HepG2 (cell line): ENCODE measurements at regions not wholly inside any gene's neighbourhood (a gene's known extent, or its start where the extent isn't known, plus 50 kb on each side); places are given as distances from the start of the nearest gene placed in this dataset.

Source experiments
- ATAC-seq: fragments of 200-7000 bp; cut with Tn5 transposase; 3 replicates; pipeline ENCODE4 v1.9.1; 2020; ENCODE audit warnings: mild to moderate bottlenecking, moderate library complexity
- BruUV-seq: library from RNA; stranded (reverse); fragments of 400-500 nt; replicated peaks from 2 replicates; lab custom pipeline; 2021; lab: Mats Ljungman, UMichigan
- CTCF ChIA-PET: fragments of 300-600 bp; formaldehyde crosslinking; extraction: SDS; loops from one replicate; lab custom pipeline; 2021; ENCODE audit warnings: low total read pairs, inconsistent platforms, low intra/inter-chr PET ratio; lab: Yijun Ruan, JAX
- POLR2A ChIA-PET: fragments of 350-600 bp; sonication (Branson Sonifier 250); formaldehyde crosslinking; loops from one replicate; lab custom pipeline; 2020; ENCODE audit warnings: antibody characterized with exemption, inconsistent platforms; lab: Yijun Ruan, JAX
- DNase-seq: peaks from one replicate; pipeline ENCODE4 v3.0.0-alpha.2; 2015; ENCODE audit warnings: low spot score
- FAIRE-seq: peaks from 3 replicates; lab custom pipeline; 2011; peaks lifted over from hg19 to GRCh38; lab: Jason Lieb, UNC
- H2AFZ ChIP-seq: one replicate; pipeline ENCODE4 v1.6.1; 2011; ENCODE audit warnings: low read length, inconsistent platforms
- H3K27ac ChIP-seq: fragments of 300-600 bp; 3 replicates; pipeline ENCODE4 v1.8.0; 2011; ENCODE audit warnings: mixed run types, mild to moderate bottlenecking, mixed read lengths, low read length, inconsistent platforms; ENCODE audit not compliant: insufficient read depth; ENCODE audit errors: extremely low read length
- H3K27me3 ChIP-seq, 2 experiments: fragments of 200-600 bp in 1 of 2; 2 replicates in 1 of 2; 3 replicates in 1 of 2; pipeline versions ENCODE4 v1.6.0 to v1.8.0; 2011; ENCODE audit warnings: low read length in 2 of 2, mild to moderate bottlenecking in 2 of 2, moderate library complexity in 2 of 2, inconsistent platforms in 1 of 2; ENCODE audit not compliant: insufficient read depth in 2 of 2, control insufficient read depth in 1 of 2
- H3K36me3 ChIP-seq, 2 experiments: fragments of 200-600 bp in 1 of 2; replicated peaks in 1 of 2; 2 replicates in 1 of 2; 3 replicates in 1 of 2; pipeline versions ENCODE4 v1.5.1 to v1.8.0; 2011; ENCODE audit warnings: low read length in 2 of 2, inconsistent platforms in 1 of 2; ENCODE audit not compliant: insufficient read depth in 2 of 2, control insufficient read depth in 1 of 2
- H3K4me1 ChIP-seq: 2 replicates; pipeline ENCODE4 v1.5.1; 2012; ENCODE audit warnings: low read length, inconsistent platforms; ENCODE audit not compliant: insufficient read depth
- H3K4me2 ChIP-seq: 2 replicates; pipeline ENCODE4 v1.6.0; 2011; ENCODE audit warnings: low read depth, low read length, inconsistent platforms
- H3K4me3 ChIP-seq, 3 experiments: fragments of 200-600 bp in 1 of 3; sonication (generic), shearing (Covaris generic) in 1 of 3; replicated peaks in 1 of 3; 2 replicates each; pipeline ENCODE4 v1.5.1; 2011 to 2016; ENCODE audit warnings: low read length in 3 of 3, inconsistent platforms in 2 of 3, low read depth in 2 of 3, mild to moderate bottlenecking in 2 of 3, control low read depth in 1 of 3, mixed read lengths in 1 of 3; ENCODE audit not compliant: insufficient read depth in 1 of 3
- H3K79me2 ChIP-seq: one replicate; pipeline ENCODE4 v1.6.1; 2011; ENCODE audit warnings: low read length, inconsistent platforms; ENCODE audit not compliant: insufficient read depth
- H3K9ac ChIP-seq: 2 replicates; pipeline ENCODE4 v1.6.0; 2011; ENCODE audit warnings: mild to moderate bottlenecking, low read depth, low read length, inconsistent platforms; ENCODE audit not compliant: insufficient read depth
- H3K9me3 ChIP-seq: 2 replicates; pipeline ENCODE4 v1.5.1; 2012; ENCODE audit warnings: mild to moderate bottlenecking, low read length
- H4K20me1 ChIP-seq: 2 replicates; pipeline ENCODE4 v1.6.0; 2011; ENCODE audit warnings: inconsistent platforms, mild to moderate bottlenecking, low read length, moderate library complexity; ENCODE audit not compliant: insufficient read depth
- ARID2 ChIP-seq: sonication (generic); formaldehyde crosslinking; IDR thresholded peaks from 2 replicates; pipeline ENCODE4 v1.8.1; 2022; ENCODE audit warnings: mild to moderate bottlenecking, missing genetic modification reagents, borderline replicate concordance
- FOXK1 ChIP-seq: sonication (generic); formaldehyde crosslinking; IDR thresholded peaks from 2 replicates; pipeline ENCODE4 v1.4.0; 2020; ENCODE audit warnings: low read depth, missing genetic modification reagents, borderline replicate concordance
- MXD4 ChIP-seq: IDR thresholded peaks from 2 replicates; pipeline ENCODE4 v1.6.1; 2016; ENCODE audit warnings: mild to moderate bottlenecking, missing biosample characterization, missing genetic modification reagents
- NFRKB ChIP-seq: fragments of 450-650 bp; IDR thresholded peaks from 2 replicates; pipeline ENCODE4 v1.6.1; 2017
- THYN1 ChIP-seq: sonication (generic); formaldehyde crosslinking; IDR thresholded peaks from 2 replicates; pipeline ENCODE4 v1.8.1; 2023; ENCODE audit warnings: low read depth, mild to moderate bottlenecking, moderate library complexity, missing genetic modification reagents, borderline replicate concordance
- ZNF121 ChIP-seq: sonication (generic); formaldehyde crosslinking; IDR thresholded peaks from 2 replicates; pipeline ENCODE4 v1.5.0; 2020; ENCODE audit warnings: mild to moderate bottlenecking, missing genetic modification reagents
- ZNF143 ChIP-seq: sonication (generic); formaldehyde crosslinking; IDR thresholded peaks from 2 replicates; pipeline ENCODE4 v1.4.0; 2020; ENCODE audit warnings: missing genetic modification reagents
- ZNF232 ChIP-seq: sonication (generic); formaldehyde crosslinking; IDR thresholded peaks from 2 replicates; pipeline ENCODE4 v1.4.0; 2020; ENCODE audit warnings: missing genetic modification reagents, borderline replicate concordance
- ZNF234 ChIP-seq: sonication (generic); formaldehyde crosslinking; conservative IDR thresholded peaks from 2 replicates; pipeline ENCODE4 v1.5.1; 2020; ENCODE audit warnings: mild to moderate bottlenecking, missing genetic modification reagents
- ZNF841 ChIP-seq: sonication (generic); formaldehyde crosslinking; IDR thresholded peaks from 2 replicates; pipeline ENCODE4 v1.8.1; 2023; ENCODE audit warnings: missing genetic modification reagents, borderline replicate concordance
- WGBS: methylation state at CpG from one replicate; pipeline ENCODE4 v1.1.6; 2017; ENCODE audit warnings: low lambda C conversion rate; 5-methylcytosine and 5-hydroxymethylcytosine counted together
- in situ Hi-C: cut with HindIII; loops from 2 replicates; pipeline ENCODE4 v1.10.0; 2017; ENCODE audit warnings: low pct_unique_long_range_greater_than_20kb; ENCODE audit not compliant: extremely low pct_ligation_motif_present
- intact Hi-C: fragments of 100-400 bp; cut with micrococcal nuclease; formaldehyde crosslinking; loops from one replicate; pipeline ENCODE4 v1.10.0; 2022; ENCODE audit not compliant: unreplicated experiment
- TF ChIP-seq, protein P1 (sequence below): sonication (generic); formaldehyde crosslinking; IDR thresholded peaks from 2 replicates; pipeline ENCODE4 v1.4.0; 2020; ENCODE audit warnings: missing genetic modification reagents
- TF ChIP-seq, protein P2 (sequence below): IDR thresholded peaks from 2 replicates; pipeline ENCODE4 v1.6.1; 2018; ENCODE audit warnings: missing genetic modification reagents
- TF ChIP-seq, protein P3 (sequence below): sonication (generic); formaldehyde crosslinking; IDR thresholded peaks from 2 replicates; pipeline ENCODE4 v1.8.0; 2022; ENCODE audit warnings: mild to moderate bottlenecking, missing genetic modification reagents, moderate library complexity

GRCh38 chr15:20644896-20645295, 103.3 kb upstream of the GOLGA6L6 start:
- FAIRE-seq (no peak), DNase-seq (no peak), ATAC-seq (no peak)
- Histone ChIP-seq H4K20me1 (no peaks in the 10 kb centered on the region), H3K9ac (no peak overlapping the region), H3K27me3 (peaks cover 0 to 2% of the 10 kb centered on the region in 2 experiments; a peak in 1 of 5 replicates), H3K79me2 (no peaks in the 10 kb centered on the region), H3K27ac (no peak overlapping the region), H3K9me3 (no peaks in the 10 kb centered on the region), H3K4me2 (no peak overlapping the region), H3K4me3 (no peak overlapping the region), H2AFZ (no peak overlapping the region), H3K4me1 (no peaks in the 10 kb centered on the region), H3K36me3 (no peaks in the 10 kb centered on the region)
- in situ Hi-C loops (no loop called here), intact Hi-C loops (no loop called here)
- CTCF ChIA-PET, result no interaction called here
- TF ChIP-seq MXD4 (CRISPR knock-in tag), result no peak
- TF ChIP-seq, protein P1, sequence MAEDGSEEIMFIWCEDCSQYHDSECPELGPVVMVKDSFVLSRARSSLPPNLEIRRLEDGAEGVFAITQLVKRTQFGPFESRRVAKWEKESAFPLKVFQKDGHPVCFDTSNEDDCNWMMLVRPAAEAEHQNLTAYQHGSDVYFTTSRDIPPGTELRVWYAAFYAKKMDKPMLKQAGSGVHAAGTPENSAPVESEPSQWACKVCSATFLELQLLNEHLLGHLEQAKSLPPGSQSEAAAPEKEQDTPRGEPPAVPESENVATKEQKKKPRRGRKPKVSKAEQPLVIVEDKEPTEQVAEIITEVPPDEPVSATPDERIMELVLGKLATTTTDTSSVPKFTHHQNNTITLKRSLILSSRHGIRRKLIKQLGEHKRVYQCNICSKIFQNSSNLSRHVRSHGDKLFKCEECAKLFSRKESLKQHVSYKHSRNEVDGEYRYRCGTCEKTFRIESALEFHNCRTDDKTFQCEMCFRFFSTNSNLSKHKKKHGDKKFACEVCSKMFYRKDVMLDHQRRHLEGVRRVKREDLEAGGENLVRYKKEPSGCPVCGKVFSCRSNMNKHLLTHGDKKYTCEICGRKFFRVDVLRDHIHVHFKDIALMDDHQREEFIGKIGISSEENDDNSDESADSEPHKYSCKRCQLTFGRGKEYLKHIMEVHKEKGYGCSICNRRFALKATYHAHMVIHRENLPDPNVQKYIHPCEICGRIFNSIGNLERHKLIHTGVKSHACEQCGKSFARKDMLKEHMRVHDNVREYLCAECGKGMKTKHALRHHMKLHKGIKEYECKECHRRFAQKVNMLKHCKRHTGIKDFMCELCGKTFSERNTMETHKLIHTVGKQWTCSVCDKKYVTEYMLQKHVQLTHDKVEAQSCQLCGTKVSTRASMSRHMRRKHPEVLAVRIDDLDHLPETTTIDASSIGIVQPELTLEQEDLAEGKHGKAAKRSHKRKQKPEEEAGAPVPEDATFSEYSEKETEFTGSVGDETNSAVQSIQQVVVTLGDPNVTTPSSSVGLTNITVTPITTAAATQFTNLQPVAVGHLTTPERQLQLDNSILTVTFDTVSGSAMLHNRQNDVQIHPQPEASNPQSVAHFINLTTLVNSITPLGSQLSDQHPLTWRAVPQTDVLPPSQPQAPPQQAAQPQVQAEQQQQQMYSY (CRISPR knock-in tag), result peak; percentile 61; the same call in 1 of the 2 replicates
- BruUV-seq, result no TSS peak
- 15% methylated on average over 3 of the region's 3 CpGs for WGBS
- POLR2A ChIA-PET, result no interaction called here

GRCh38 chr15:20643829-20644425, 102.3 kb upstream of the GOLGA6L6 start:
- FAIRE-seq (no peak), DNase-seq (no peak), ATAC-seq (no peak)
- H3K4me1 ChIP-seq, result no peaks in the 10 kb centered on the region
- ChIA-PET POLR2A (no interaction called here), CTCF (no interaction called here)
- no peaks in the 10 kb centered on the region for H3K36me3 ChIP-seq
- WGBS, result 2% methylated on average over 3 of the region's 3 CpGs
- no peaks in the 10 kb centered on the region for H3K79me2 ChIP-seq
- no peak overlapping the region for H3K9ac ChIP-seq
- in situ Hi-C loops, result no loop called here
- H2AFZ ChIP-seq, result no peak overlapping the region
- H3K27me3 ChIP-seq, result peaks cover 0 to 2% of the 10 kb centered on the region in 2 experiments; a peak in 1 of 5 replicates
- H4K20me1 ChIP-seq, result no peaks in the 10 kb centered on the region
- BruUV-seq, result no TSS peak
- H3K9me3 ChIP-seq, result no peaks in the 10 kb centered on the region
- H3K4me2 ChIP-seq, result no peak overlapping the region
- H3K4me3 ChIP-seq, result no peak overlapping the region
- no peak overlapping the region for H3K27ac ChIP-seq
- intact Hi-C loops, result no loop called here
- no peak for TF ChIP-seq THYN1
- TF ChIP-seq ZNF143 (CRISPR knock-in tag), result no peak
- no peak for TF ChIP-seq NFRKB
- no peak for TF ChIP-seq FOXK1 (CRISPR knock-in tag)
- TF ChIP-seq, protein P2, sequence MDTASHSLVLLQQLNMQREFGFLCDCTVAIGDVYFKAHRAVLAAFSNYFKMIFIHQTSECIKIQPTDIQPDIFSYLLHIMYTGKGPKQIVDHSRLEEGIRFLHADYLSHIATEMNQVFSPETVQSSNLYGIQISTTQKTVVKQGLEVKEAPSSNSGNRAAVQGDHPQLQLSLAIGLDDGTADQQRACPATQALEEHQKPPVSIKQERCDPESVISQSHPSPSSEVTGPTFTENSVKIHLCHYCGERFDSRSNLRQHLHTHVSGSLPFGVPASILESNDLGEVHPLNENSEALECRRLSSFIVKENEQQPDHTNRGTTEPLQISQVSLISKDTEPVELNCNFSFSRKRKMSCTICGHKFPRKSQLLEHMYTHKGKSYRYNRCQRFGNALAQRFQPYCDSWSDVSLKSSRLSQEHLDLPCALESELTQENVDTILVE (CRISPR knock-in tag), result no peak
- no peak for TF ChIP-seq ARID2 (CRISPR knock-in tag)
- TF ChIP-seq, protein P3, sequence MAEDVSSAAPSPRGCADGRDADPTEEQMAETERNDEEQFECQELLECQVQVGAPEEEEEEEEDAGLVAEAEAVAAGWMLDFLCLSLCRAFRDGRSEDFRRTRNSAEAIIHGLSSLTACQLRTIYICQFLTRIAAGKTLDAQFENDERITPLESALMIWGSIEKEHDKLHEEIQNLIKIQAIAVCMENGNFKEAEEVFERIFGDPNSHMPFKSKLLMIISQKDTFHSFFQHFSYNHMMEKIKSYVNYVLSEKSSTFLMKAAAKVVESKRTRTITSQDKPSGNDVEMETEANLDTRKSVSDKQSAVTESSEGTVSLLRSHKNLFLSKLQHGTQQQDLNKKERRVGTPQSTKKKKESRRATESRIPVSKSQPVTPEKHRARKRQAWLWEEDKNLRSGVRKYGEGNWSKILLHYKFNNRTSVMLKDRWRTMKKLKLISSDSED (CRISPR knock-in tag), result no peak
- TF ChIP-seq ZNF234 (CRISPR knock-in tag), result no peak
- TF ChIP-seq ZNF121 (CRISPR knock-in tag), result no peak
- TF ChIP-seq ZNF841, result no peak
- no peak for TF ChIP-seq ZNF232 (CRISPR knock-in tag)
